Vagina (tissue), 2 donors: ENCODE measurements at regions not wholly inside any gene's neighbourhood (a gene's known extent, or its start where the extent isn't known, plus 50 kb on each side); places are given as distances from the start of the nearest gene placed in this dataset.

Source experiments
- DNase-seq, 2 donors: peaks; one replicate each; pipeline ENCODE4 v3.0.0-alpha.2; 2017; ENCODE audit errors: extremely low spot score in 2 of 2
- H3K27ac ChIP-seq: fragments of 200-600 bp; sonication (generic); one replicate; pipeline ENCODE4 v1.5.1; 2019
- H3K27me3 ChIP-seq: fragments of 200-600 bp; sonication (generic); one replicate; pipeline ENCODE4 v1.5.1; 2019
- H3K36me3 ChIP-seq, 2 donors: fragments of 200-600 bp; sonication (generic); one replicate each; pipeline ENCODE4 v1.5.1; 2017 to 2019
- H3K4me1 ChIP-seq: fragments of 200-600 bp; sonication (generic); one replicate; pipeline ENCODE4 v1.5.1; 2019
- H3K4me3 ChIP-seq, 2 donors: fragments of 200-600 bp; sonication (generic); 1 replicate in 1 of 2; 2 replicates in 1 of 2; pipeline ENCODE4 v1.5.1; 2016 to 2019
- H3K9me3 ChIP-seq: fragments of 200-600 bp; sonication (generic); one replicate; pipeline ENCODE4 v1.5.1; 2019
- CTCF ChIP-seq, 3 experiments: fragments of 450-650 bp in 2 of 3; fragments of 200-600 bp in 1 of 3; sonication (generic) in 1 of 3; IDR thresholded peaks; one replicate each; pipeline ENCODE4 v1.5.1; 2017 to 2019; ENCODE audit warnings: antibody characterized with exemption in 3 of 3, mild to moderate bottlenecking in 2 of 3, moderate library complexity in 2 of 3
- POLR2A ChIP-seq, 2 donors: fragments of 450-650 bp; IDR thresholded peaks; one replicate each; pipeline ENCODE4 v1.6.1; 2017; ENCODE audit warnings: antibody characterized with exemption in 2 of 2, mild to moderate bottlenecking in 2 of 2, moderate library complexity in 2 of 2
- POLR2AphosphoS5 ChIP-seq, 2 donors: sonication (generic); formaldehyde crosslinking; IDR thresholded peaks; one replicate each; pipeline ENCODE4 v1.9.0; 2017; ENCODE audit warnings: antibody characterized with exemption in 2 of 2, mild to moderate bottlenecking in 2 of 2, low read depth in 1 of 2; ENCODE audit not compliant: insufficient read depth in 1 of 2
- intact Hi-C: fragments of 100-400 bp; cut with DNase I; formaldehyde crosslinking; loops from one replicate; pipeline ENCODE4 v1.15.1; 2023

DNA sequence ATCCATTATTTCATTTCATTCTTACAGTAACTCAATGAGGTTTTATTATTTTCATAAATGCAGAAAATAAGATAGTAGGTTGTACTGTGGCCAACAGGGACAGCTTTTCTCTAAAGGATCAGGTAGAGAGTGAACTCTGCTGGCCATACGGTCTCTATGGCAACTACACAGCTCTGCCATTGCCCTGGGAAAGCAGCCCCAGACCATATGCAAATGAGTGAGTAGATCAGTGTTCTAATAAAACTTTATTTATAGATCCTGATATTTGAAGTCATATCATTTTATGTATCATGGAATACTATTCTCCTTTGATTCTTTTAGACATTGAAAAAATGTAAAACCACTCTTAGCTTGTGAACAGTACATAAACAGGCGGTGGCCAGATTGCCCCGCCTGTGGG, 192.5 kb upstream of the RREB1 start:
- H3K27me3 ChIP-seq, result no peaks in the 10 kb centered on the region
- H3K4me3 ChIP-seq, result peak overlapping the region; percentile 19 to 23
- no peaks in the 10 kb centered on the region for H3K36me3 ChIP-seq
- TF ChIP-seq CTCF (IDR thresholded peaks at IDR 0.05) (no peak), POLR2A (IDR thresholded peaks at IDR 0.05) (no peak), POLR2AphosphoS5 (IDR thresholded peaks at IDR 0.05; ENCODE audit: insufficient read depth in 1 of 2, low read depth in 1 of 2) (no peak)
- no peak for DNase-seq
- H3K9me3 ChIP-seq, result no peaks in the 10 kb centered on the region
- peaks cover 25% of the 10 kb centered on the region for H3K4me1 ChIP-seq
- intact Hi-C loops, result no loop called here
- peak overlapping the region; percentile 55 for H3K27ac ChIP-seq

- no peaks in the 10 kb centered on the region for H3K27me3 ChIP-seq
- intact Hi-C loops, result no loop called here
- TF ChIP-seq POLR2A (IDR thresholded peaks at IDR 0.05), result no peak
- TF ChIP-seq POLR2AphosphoS5 (IDR thresholded peaks at IDR 0.05; ENCODE audit: insufficient read depth in 1 of 2, low read depth in 1 of 2), result peak in 1 of 2 donors; percentile 77
- no peaks in the 10 kb centered on the region for H3K9me3 ChIP-seq
- H3K36me3 ChIP-seq, result no peaks in the 10 kb centered on the region
- peak overlapping the region; percentile 19 to 23 for H3K4me3 ChIP-seq
- no peak for DNase-seq
- peak overlapping the region; percentile 55 for H3K27ac ChIP-seq
- H3K4me1 ChIP-seq, result peaks cover 25% of the 10 kb centered on the region
Observed at GRCh38 chr6:6915813-6916547, 191.8 kb upstream of the RREB1 start.

DNA sequence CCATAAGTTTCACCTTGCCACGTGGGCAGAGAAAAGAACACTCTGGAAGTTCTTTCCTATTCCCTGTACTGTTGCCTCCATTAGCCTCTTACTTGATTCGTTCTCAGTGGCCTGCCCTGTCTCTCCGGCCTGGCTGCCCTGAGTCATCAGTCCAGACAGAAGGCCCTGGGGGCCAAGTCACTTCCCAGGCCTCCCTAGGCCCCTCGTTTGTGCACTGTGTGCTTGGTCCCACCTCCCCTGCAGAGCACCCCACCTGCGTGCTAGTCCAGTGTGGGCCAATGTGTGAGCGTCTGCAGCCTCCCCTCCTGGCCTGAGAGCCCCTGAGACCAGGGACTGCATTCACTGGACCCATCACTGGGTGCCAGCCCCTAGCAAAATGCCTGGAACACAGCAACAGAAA, 191.2 kb upstream of the RREB1 start:
- Histone ChIP-seq H3K27me3 (no peaks in the 10 kb centered on the region), H3K36me3 (no peaks in the 10 kb centered on the region), H3K4me1 (peaks cover 25% of the 10 kb centered on the region), H3K27ac (peak overlapping the region; percentile 55), H3K9me3 (no peaks in the 10 kb centered on the region), H3K4me3 (no peak overlapping the region)
- intact Hi-C loops, result no loop called here
- no peak for DNase-seq
- TF ChIP-seq POLR2A (IDR thresholded peaks at IDR 0.05), result no peak
- TF ChIP-seq CTCF (IDR thresholded peaks at IDR 0.05), result no peak
- TF ChIP-seq POLR2AphosphoS5 (IDR thresholded peaks at IDR 0.05; ENCODE audit: insufficient read depth in 1 of 2, low read depth in 1 of 2), result no peak

GRCh38 chr6:6918216-6918983, 189.4 kb upstream of the RREB1 start:
- no peak overlapping the region for H3K4me3 ChIP-seq
- H3K36me3 ChIP-seq, result no peaks in the 10 kb centered on the region
- intact Hi-C loops, result no loop called here
- H3K9me3 ChIP-seq, result no peaks in the 10 kb centered on the region
- no peak overlapping the region for H3K27ac ChIP-seq
- TF ChIP-seq POLR2AphosphoS5 (IDR thresholded peaks at IDR 0.05; ENCODE audit: insufficient read depth in 1 of 2, low read depth in 1 of 2) (no peak), POLR2A (IDR thresholded peaks at IDR 0.05) (no peak), CTCF (IDR thresholded peaks at IDR 0.05) (no peak)
- H3K4me1 ChIP-seq, result peaks cover 17% of the 10 kb centered on the region
- no peaks in the 10 kb centered on the region for H3K27me3 ChIP-seq
- no peak for DNase-seq

- intact Hi-C loops, result no loop called here
- Histone ChIP-seq H3K27ac (no peak overlapping the region), H3K4me3 (no peak overlapping the region), H3K27me3 (no peaks in the 10 kb centered on the region), H3K36me3 (no peaks in the 10 kb centered on the region), H3K4me1 (peaks cover 17% of the 10 kb centered on the region), H3K9me3 (no peaks in the 10 kb centered on the region)
- no peak for DNase-seq
- no peak for TF ChIP-seq CTCF (IDR thresholded peaks at IDR 0.05)
- no peak for TF ChIP-seq POLR2A (IDR thresholded peaks at IDR 0.05)
- TF ChIP-seq POLR2AphosphoS5 (IDR thresholded peaks at IDR 0.05; ENCODE audit: insufficient read depth in 1 of 2, low read depth in 1 of 2), result no peak
Observed at GRCh38 chr6:6919173-6919572, 188.6 kb upstream of the RREB1 start.
